Sigmoid colon (tissue), 6 donors: ENCODE measurements at regions not wholly inside any gene's neighbourhood (a gene's known extent, or its start where the extent isn't known, plus 50 kb on each side); places are given as distances from the start of the nearest gene placed in this dataset.

Experiments used
- DNase-seq: peaks from one replicate; pipeline ENCODE4 v3.0.0-alpha.2; 2019
- H3K27ac ChIP-seq, 4 donors: fragments of 200-600 bp; sonication (generic); one replicate each; pipeline ENCODE4 v1.5.1; 2016 to 2019; ENCODE audit warnings: mild to moderate bottlenecking in 1 of 4
- H3K27me3 ChIP-seq, 3 donors: fragments of 200-600 bp; sonication (generic); one replicate each; pipeline ENCODE4 v1.5.1; 2019; ENCODE audit warnings: mild to moderate bottlenecking in 1 of 3
- H3K36me3 ChIP-seq, 4 donors: fragments of 200-600 bp; sonication (generic); one replicate each; pipeline ENCODE4 v1.5.1; 2016 to 2019
- H3K4me1 ChIP-seq, 4 donors: fragments of 200-600 bp; sonication (generic); one replicate each; pipeline ENCODE4 v1.5.1; 2017 to 2019
- H3K4me3 ChIP-seq, 4 donors: fragments of 200-600 bp; sonication (generic); one replicate each; pipeline ENCODE4 v1.5.1; 2017 to 2019; ENCODE audit warnings: mild to moderate bottlenecking in 2 of 4, moderate library complexity in 1 of 4
- H3K9me3 ChIP-seq, 4 donors: fragments of 200-600 bp in 3 of 4; sonication (generic) in 3 of 4; one replicate each; pipeline versions ENCODE4 v1.5.1 to v1.6.1; 2013 to 2019
- EP300 ChIP-seq, 4 donors: sonication (generic); formaldehyde crosslinking; IDR thresholded peaks; one replicate each; pipeline ENCODE4 v1.6.1; 2017; ENCODE audit warnings: antibody characterized with exemption in 4 of 4
- POLR2A ChIP-seq, 2 donors: fragments of 450-650 bp; IDR thresholded peaks; one replicate each; pipeline ENCODE4 v1.6.1; 2016; ENCODE audit warnings: antibody characterized with exemption in 2 of 2, mild to moderate bottlenecking in 2 of 2, moderate library complexity in 2 of 2
- POLR2AphosphoS5 ChIP-seq, 4 donors: sonication (generic); formaldehyde crosslinking; IDR thresholded peaks; one replicate each; pipeline ENCODE4 v1.6.1; 2017; ENCODE audit warnings: antibody characterized with exemption in 4 of 4
- WGBS, 2 donors: extraction: QIAGEN DNeasy Blood & Tissue Kit; methylation state at CpG; one replicate each; pipeline ENCODE4 v1.1.7; 2013; 5-methylcytosine and 5-hydroxymethylcytosine counted together
- intact Hi-C: fragments of 100-400 bp; cut with DNase I; formaldehyde crosslinking; loops from one replicate; pipeline ENCODE4 v1.15.1; 2023
- TF ChIP-seq, protein P1 (sequence below), 4 experiments: fragments of 450-650 bp in 3 of 4; fragments of 200-600 bp in 1 of 4; IDR thresholded peaks; one replicate each; pipeline ENCODE4 v1.5.1; 2016 to 2019; ENCODE audit warnings: antibody characterized with exemption in 4 of 4, mild to moderate bottlenecking in 3 of 4, moderate library complexity in 2 of 4
- donor health status: healthy with polysubstance abuse.
- donor health status: healthy.

DNA sequence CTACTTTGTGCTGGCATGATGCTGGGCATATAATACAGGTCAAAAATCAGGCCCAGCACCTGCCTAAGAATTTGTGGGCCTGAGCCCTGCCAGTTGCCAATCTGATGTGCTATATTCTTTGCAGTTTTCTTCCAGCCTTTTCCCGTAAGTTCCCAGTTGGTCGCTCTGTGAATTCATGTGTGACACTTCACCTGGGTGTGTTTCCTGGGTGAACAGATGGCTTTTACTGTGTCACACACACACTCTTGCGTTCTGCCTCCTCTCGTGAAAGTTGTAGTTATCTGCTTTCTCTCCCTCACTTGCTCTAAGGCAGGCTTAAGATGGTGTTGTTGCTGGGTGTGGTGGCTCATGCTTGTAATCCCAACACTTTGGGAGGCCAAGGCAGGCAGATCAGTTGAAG lies 153.5 kb upstream of the DMRT1 start:
- 84 to 93% methylated on average over 4 of the region's 4 CpGs for WGBS, 2 donors
- TF ChIP-seq POLR2AphosphoS5 (IDR thresholded peaks at IDR 0.05) (no peak), POLR2A (IDR thresholded peaks at IDR 0.05) (no peak), EP300 (IDR thresholded peaks at IDR 0.05) (no peak)
- TF ChIP-seq, protein P1, sequence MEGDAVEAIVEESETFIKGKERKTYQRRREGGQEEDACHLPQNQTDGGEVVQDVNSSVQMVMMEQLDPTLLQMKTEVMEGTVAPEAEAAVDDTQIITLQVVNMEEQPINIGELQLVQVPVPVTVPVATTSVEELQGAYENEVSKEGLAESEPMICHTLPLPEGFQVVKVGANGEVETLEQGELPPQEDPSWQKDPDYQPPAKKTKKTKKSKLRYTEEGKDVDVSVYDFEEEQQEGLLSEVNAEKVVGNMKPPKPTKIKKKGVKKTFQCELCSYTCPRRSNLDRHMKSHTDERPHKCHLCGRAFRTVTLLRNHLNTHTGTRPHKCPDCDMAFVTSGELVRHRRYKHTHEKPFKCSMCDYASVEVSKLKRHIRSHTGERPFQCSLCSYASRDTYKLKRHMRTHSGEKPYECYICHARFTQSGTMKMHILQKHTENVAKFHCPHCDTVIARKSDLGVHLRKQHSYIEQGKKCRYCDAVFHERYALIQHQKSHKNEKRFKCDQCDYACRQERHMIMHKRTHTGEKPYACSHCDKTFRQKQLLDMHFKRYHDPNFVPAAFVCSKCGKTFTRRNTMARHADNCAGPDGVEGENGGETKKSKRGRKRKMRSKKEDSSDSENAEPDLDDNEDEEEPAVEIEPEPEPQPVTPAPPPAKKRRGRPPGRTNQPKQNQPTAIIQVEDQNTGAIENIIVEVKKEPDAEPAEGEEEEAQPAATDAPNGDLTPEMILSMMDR (IDR thresholded peaks at IDR 0.05), result no peak
- H3K4me3 ChIP-seq, result no peak overlapping the region
- no peak for DNase-seq
- intact Hi-C loops, result loop anchor here (5.0 kb wide), 1 partner anchor 61 kb away; no protein-coding TSS in a partner anchor
- no peaks in the 10 kb centered on the region for H3K9me3 ChIP-seq
- H3K4me1 ChIP-seq, result peaks cover 0 to 80% (median 56%) of the 10 kb centered on the region in 4 donors
- H3K36me3 ChIP-seq, result no peaks in the 10 kb centered on the region
- H3K27me3 ChIP-seq, result no peaks in the 10 kb centered on the region
- H3K27ac ChIP-seq, result peak overlapping the region; percentile 15 to 96 (median 83)

DNA sequence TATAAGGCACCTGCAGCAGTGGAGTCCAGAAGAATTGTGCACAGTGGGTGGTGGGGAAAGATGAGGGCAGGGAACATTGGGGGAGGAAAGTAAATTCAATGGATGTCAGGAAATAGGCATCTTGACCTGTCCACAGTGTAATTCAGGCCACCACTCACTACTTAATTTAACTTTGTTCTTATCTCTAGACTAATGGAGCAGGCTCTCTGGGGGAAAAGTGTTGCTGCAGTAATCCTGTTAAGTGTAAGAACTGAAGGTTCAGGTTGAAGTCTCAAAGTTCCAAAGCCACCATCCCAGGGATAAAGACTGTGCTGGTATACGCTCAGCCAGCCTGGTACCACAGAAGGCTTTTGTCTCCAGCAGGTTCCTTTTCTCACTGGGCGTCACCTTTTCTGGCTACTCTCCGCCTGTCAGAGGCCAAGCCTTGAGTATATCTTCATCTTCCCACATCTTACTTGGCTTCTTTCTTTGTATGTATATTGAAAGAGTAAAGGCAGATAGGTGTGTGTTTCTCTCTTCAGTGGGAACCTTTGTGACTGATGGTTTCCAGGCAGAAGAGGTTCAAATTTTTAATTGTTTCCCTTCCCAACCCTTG lies 150.9 kb upstream of the DMRT1 start:
- no peaks in the 10 kb centered on the region for H3K27me3 ChIP-seq
- 66 to 99% methylated on average over 3 of the region's 3 CpGs for WGBS, 2 donors
- H3K27ac ChIP-seq, result peak overlapping the region; percentile 80 to 96 (median 91)
- H3K4me1 ChIP-seq, result peaks cover 0 to 78% (median 53%) of the 10 kb centered on the region in 4 donors
- no peaks in the 10 kb centered on the region for H3K9me3 ChIP-seq
- no peak overlapping the region for H3K4me3 ChIP-seq
- TF ChIP-seq, protein P1 (IDR thresholded peaks at IDR 0.05), result no peak
- no peak for TF ChIP-seq POLR2A (IDR thresholded peaks at IDR 0.05)
- no peak for TF ChIP-seq POLR2AphosphoS5 (IDR thresholded peaks at IDR 0.05)
- TF ChIP-seq EP300 (IDR thresholded peaks at IDR 0.05), result no peak
- intact Hi-C loops, result no loop called here
- no peak for DNase-seq
- no peaks in the 10 kb centered on the region for H3K36me3 ChIP-seq

DNA sequence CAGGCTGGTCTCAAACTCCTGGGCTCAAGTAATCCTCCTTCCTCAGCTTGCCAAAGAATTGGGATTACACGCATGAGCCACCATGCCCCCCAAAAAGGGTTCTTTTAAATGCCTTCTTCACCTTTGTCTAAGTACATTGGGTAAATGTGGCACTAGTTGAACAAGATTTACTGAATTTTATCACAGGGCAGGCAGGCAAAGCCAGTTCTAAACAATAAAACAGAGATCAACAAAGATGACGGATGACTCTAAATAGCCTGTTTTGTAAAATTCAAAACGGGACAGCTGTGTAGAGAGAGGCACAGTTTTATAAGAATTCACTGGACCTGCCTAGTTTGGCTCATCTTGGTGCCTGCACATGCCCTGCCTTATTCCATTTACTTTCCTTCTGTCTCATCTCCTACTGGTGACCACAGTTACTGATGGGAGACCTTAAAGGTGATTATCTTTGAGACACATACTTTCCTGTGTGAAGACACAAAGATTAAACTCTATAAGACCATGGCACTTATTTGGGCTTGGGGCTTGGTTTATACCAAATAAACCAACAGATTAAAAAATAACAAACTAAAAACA lies 149.6 kb upstream of the DMRT1 start:
- H3K36me3 ChIP-seq, result no peaks in the 10 kb centered on the region
- no peak overlapping the region for H3K4me3 ChIP-seq
- intact Hi-C loops, result loop anchor here (2.0 kb wide), 1 partner anchor 43 kb away; no protein-coding TSS in a partner anchor
- no peak for DNase-seq
- no peaks in the 10 kb centered on the region for H3K27me3 ChIP-seq
- WGBS, 2 donors, result 46 to 64% methylated on average over 3 of the region's 3 CpGs
- peaks cover 0 to 78% (median 53%) of the 10 kb centered on the region in 4 donors for H3K4me1 ChIP-seq
- no peaks in the 10 kb centered on the region for H3K9me3 ChIP-seq
- TF ChIP-seq POLR2AphosphoS5 (IDR thresholded peaks at IDR 0.05) (no peak), POLR2A (IDR thresholded peaks at IDR 0.05) (no peak), EP300 (IDR thresholded peaks at IDR 0.05) (no peak)
- TF ChIP-seq, protein P1 (IDR thresholded peaks at IDR 0.05), result no peak
- peak overlapping the region; percentile 80 to 96 (median 91) for H3K27ac ChIP-seq

DNA sequence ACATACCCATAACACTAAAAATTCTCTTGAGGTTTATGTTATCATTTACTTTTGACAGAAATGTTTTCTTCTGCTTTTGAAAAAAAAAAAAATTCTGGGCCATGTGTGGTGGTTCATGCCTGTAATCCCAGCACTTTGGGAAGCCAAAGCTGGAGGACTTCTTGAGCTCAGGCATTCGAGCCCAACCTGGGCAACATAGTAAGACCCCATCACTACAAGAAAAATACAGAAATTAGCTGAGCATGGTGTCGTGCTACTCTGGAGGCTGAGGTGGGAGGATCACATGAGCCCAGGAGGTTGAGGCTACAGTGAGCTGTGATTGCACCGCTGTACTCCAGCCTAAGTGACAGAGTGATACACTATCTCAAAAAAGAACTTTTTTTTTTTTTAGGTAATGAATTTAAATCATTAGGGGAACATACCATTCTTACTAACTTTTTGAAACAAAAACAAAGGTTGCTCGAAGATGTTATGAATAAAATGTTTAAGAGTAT lies 148.8 kb upstream of the DMRT1 start:
- H3K27me3 ChIP-seq, result no peaks in the 10 kb centered on the region
- H3K4me1 ChIP-seq, result peaks cover 0 to 79% (median 60%) of the 10 kb centered on the region in 4 donors
- TF ChIP-seq EP300 (IDR thresholded peaks at IDR 0.05), result no peak
- TF ChIP-seq, protein P1 (IDR thresholded peaks at IDR 0.05), result no peak
- TF ChIP-seq POLR2A (IDR thresholded peaks at IDR 0.05), result no peak
- no peak for TF ChIP-seq POLR2AphosphoS5 (IDR thresholded peaks at IDR 0.05)
- intact Hi-C loops, result loop anchor here (2.0 kb wide), 1 partner anchor 42 kb away; no protein-coding TSS in a partner anchor
- no peaks in the 10 kb centered on the region for H3K9me3 ChIP-seq
- H3K4me3 ChIP-seq, result peak overlapping the region in 2 of 4 donors; percentile 35 to 41
- H3K36me3 ChIP-seq, result no peaks in the 10 kb centered on the region
- WGBS, 2 donors, result 80 to 88% methylated on average over 4 of the region's 4 CpGs
- no peak for DNase-seq
- peak overlapping the region; percentile 80 to 96 (median 91) for H3K27ac ChIP-seq
